Stimulated activated naive CD4-positive, alpha-beta T cell (primary cell): ENCODE measurements at regions not wholly inside any gene's neighbourhood (a gene's known extent, or its start where the extent isn't known, plus 50 kb on each side); places are given as distances from the start of the nearest gene placed in this dataset.
A peak's percentile ranks its signal among the peaks of the same experiment; 100 is the strongest.
"Not testable (repeated sequence)": the region's sequence is repeated elsewhere in the genome, so short reads cannot be mapped to it uniquely, and the experiment has no call there.

Experiments
- DNase-seq, 6 experiments: peaks; one replicate each; lab custom pipeline; 2025; lab: John Stamatoyannopoulos, UW

GRCh38 chr21:9764294-9764693 lies 757.1 kb upstream of the TPTE start:
- DNase-seq: not testable (repeated sequence)

- DNase-seq: not testable (repeated sequence)
Observed at GRCh38 chr21:9765538-9765937, 755.8 kb upstream of the TPTE start.

GRCh38 chr21:9766890-9767591 lies 754.3 kb upstream of the TPTE start:
- DNase-seq: not testable (repeated sequence)

GRCh38 chr21:9767592-9768375 lies 753.6 kb upstream of the TPTE start:
- peak in 1 of 6 experiments; percentile 6 for DNase-seq

- DNase-seq: not testable (repeated sequence)
Observed at GRCh38 chr21:9768376-9769130, 752.8 kb upstream of the TPTE start.

- DNase-seq: not testable (repeated sequence)
Observed at GRCh38 chr21:9769131-9769498, 752.3 kb upstream of the TPTE start.

- DNase-seq: not testable (repeated sequence)
Observed at GRCh38 chr21:9769718-9770690, 751.4 kb upstream of the TPTE start.

GRCh38 chr21:9771466-9772347 lies 749.7 kb upstream of the TPTE start:
- DNase-seq: not testable (repeated sequence)

- DNase-seq: no peak
Observed at GRCh38 chr21:9772348-9772672, 749.1 kb upstream of the TPTE start.

- not testable (repeated sequence) for DNase-seq
Observed at GRCh38 chr21:9772877-9773420, 748.4 kb upstream of the TPTE start.

GRCh38 chr21:9774347-9774746 lies 747.0 kb upstream of the TPTE start:
- no peak for DNase-seq

- not testable (repeated sequence) for DNase-seq
Observed at GRCh38 chr21:9774901-9775593, 746.3 kb upstream of the TPTE start.

- DNase-seq: not testable (repeated sequence)
Observed at GRCh38 chr21:9775877-9776276, 745.5 kb upstream of the TPTE start.

GRCh38 chr21:9776286-9777020 lies 744.9 kb upstream of the TPTE start:
- not testable (repeated sequence) for DNase-seq

GRCh38 chr21:9778541-9778940 lies 742.8 kb upstream of the TPTE start:
- not testable (repeated sequence) for DNase-seq

- no peak for DNase-seq
Observed at GRCh38 chr21:9780441-9780937, 740.9 kb upstream of the TPTE start.

GRCh38 chr21:9783587-9783986 lies 737.8 kb upstream of the TPTE start:
- not testable (repeated sequence) for DNase-seq

GRCh38 chr21:9784201-9784600 lies 737.2 kb upstream of the TPTE start:
- not testable (repeated sequence) for DNase-seq

- DNase-seq: not testable (repeated sequence)
Observed at GRCh38 chr21:9786092-9786491, 735.3 kb upstream of the TPTE start.
